GM13976 (cell line): ENCODE measurements at regions not wholly inside any gene's neighbourhood (a gene's known extent, or its start where the extent isn't known, plus 50 kb on each side); places are given as distances from the start of the nearest gene placed in this dataset.

ENCODE experiments used
- DNase-seq: peaks from one replicate; pipeline ENCODE4 v3.0.0; 2012; ENCODE audit warnings: low spot score
- CTCF ChIP-seq: IDR thresholded peaks from 2 replicates; pipeline ENCODE4 v1.5.1; 2012; ENCODE audit warnings: borderline replicate concordance, mild to moderate bottlenecking; ENCODE audit not compliant: insufficient read depth; ENCODE audit errors: extremely low read depth, missing control alignments, control extremely low read depth
- in situ Hi-C: fragments of 300-500 bp; cut with MboI; formaldehyde crosslinking; loops from one replicate; pipeline ENCODE4 v1.12.0; 2022; ENCODE audit warnings: low sequenced_read_pairs, mixed read lengths, inconsistent platforms; ENCODE audit not compliant: unreplicated experiment

- DNase-seq: no peak
- TF ChIP-seq CTCF: no peak
- in situ Hi-C loops: loop anchor here (10.0 kb wide), 1 partner anchor 166 kb away; no protein-coding TSS in a partner anchor
Observed at GRCh38 chr9:134971196-134971595, 53.5 kb upstream of the FCN1 start.

GRCh38 chr9:134971696-134972095, 54.0 kb upstream of the FCN1 start:
- TF ChIP-seq CTCF: no peak
- DNase-seq: no peak
- in situ Hi-C loops: loop anchor here (10.0 kb wide), 1 partner anchor 167 kb away; no protein-coding TSS in a partner anchor

GRCh38 chr9:134972140-134972539, 54.4 kb upstream of the FCN1 start:
- TF ChIP-seq CTCF: no peak
- in situ Hi-C loops: loop anchor here (10.0 kb wide), 1 partner anchor 167 kb away; no protein-coding TSS in a partner anchor
- DNase-seq: no peak

- DNase-seq: no peak
- no peak for TF ChIP-seq CTCF
- in situ Hi-C loops: loop anchor here (10.0 kb wide), 1 partner anchor 170 kb away; no protein-coding TSS in a partner anchor
Observed at GRCh38 chr9:134975253-134975652, 57.5 kb upstream of the FCN1 start.

- DNase-seq: no peak
- in situ Hi-C loops: loop anchor here (10.0 kb wide), 1 partner anchor 172 kb away; no protein-coding TSS in a partner anchor
- TF ChIP-seq CTCF: no peak
Observed at GRCh38 chr9:134976403-134976802, 58.7 kb upstream of the FCN1 start.

- TF ChIP-seq CTCF: no peak
- DNase-seq: no peak
- in situ Hi-C loops: loop anchor here (10.0 kb wide), 1 partner anchor 173 kb away; no protein-coding TSS in a partner anchor
Observed at GRCh38 chr9:134978272-134978671, 60.6 kb upstream of the FCN1 start.
